Skeletal muscle satellite cell (primary cell): ENCODE measurements at regions not wholly inside any gene's neighbourhood (a gene's known extent, or its start where the extent isn't known, plus 50 kb on each side); places are given as distances from the start of the nearest gene placed in this dataset.
A peak's percentile ranks its signal among the peaks of the same experiment; 100 is the strongest.
"Not testable (repeated sequence)": the region's sequence is repeated elsewhere in the genome, so short reads cannot be mapped to it uniquely, and the experiment has no call there.

Source experiments
- H3K27me3 ChIP-seq: 2 replicates; pipeline ENCODE4 v1.7.0; 2013; ENCODE audit warnings: low read length; ENCODE audit not compliant: control insufficient read depth, insufficient read depth
- H3K36me3 ChIP-seq: 2 replicates; pipeline ENCODE4 v1.7.0; 2013; ENCODE audit warnings: mild to moderate bottlenecking, control low read depth, low read length; ENCODE audit not compliant: insufficient read depth
- H3K4me1 ChIP-seq: 2 replicates; pipeline ENCODE4 v1.7.0; 2013; ENCODE audit warnings: low read length; ENCODE audit not compliant: control insufficient read depth, insufficient read depth
- H3K4me2 ChIP-seq: 2 replicates; pipeline ENCODE4 v1.7.0; 2013; ENCODE audit warnings: mild to moderate bottlenecking, low read length
- H3K4me3 ChIP-seq: 2 replicates; pipeline ENCODE4 v1.7.0; 2013; ENCODE audit warnings: low read length
- H3K9ac ChIP-seq: 2 replicates; pipeline ENCODE4 v1.7.0; 2013; ENCODE audit warnings: mild to moderate bottlenecking, low read depth, low read length, moderate library complexity
- H3K9me3 ChIP-seq: replicated peaks from 2 replicates; pipeline ENCODE4 v1.7.0; 2013; ENCODE audit warnings: mild to moderate bottlenecking, control low read depth, low read length

GRCh38 chr13:44651209-44651608 is 75.1 kb upstream of the TSC22D1 start:
- Histone ChIP-seq H3K9me3 (no peaks in the 10 kb centered on the region), H3K4me1 (peaks cover 4% of the 10 kb centered on the region), H3K27me3 (no peaks in the 10 kb centered on the region), H3K4me3 (no peak overlapping the region), H3K36me3 (no peaks in the 10 kb centered on the region), H3K4me2 (no peak overlapping the region), H3K9ac (no peak overlapping the region)

- Histone ChIP-seq H3K4me1 (peaks cover 4% of the 10 kb centered on the region), H3K9me3 (no peaks in the 10 kb centered on the region), H3K4me3 (no peak overlapping the region), H3K9ac (no peak overlapping the region), H3K4me2 (no peak overlapping the region), H3K27me3 (no peaks in the 10 kb centered on the region), H3K36me3 (no peaks in the 10 kb centered on the region)
Observed at GRCh38 chr13:44649834-44650233, 73.7 kb upstream of the TSC22D1 start.

DNA sequence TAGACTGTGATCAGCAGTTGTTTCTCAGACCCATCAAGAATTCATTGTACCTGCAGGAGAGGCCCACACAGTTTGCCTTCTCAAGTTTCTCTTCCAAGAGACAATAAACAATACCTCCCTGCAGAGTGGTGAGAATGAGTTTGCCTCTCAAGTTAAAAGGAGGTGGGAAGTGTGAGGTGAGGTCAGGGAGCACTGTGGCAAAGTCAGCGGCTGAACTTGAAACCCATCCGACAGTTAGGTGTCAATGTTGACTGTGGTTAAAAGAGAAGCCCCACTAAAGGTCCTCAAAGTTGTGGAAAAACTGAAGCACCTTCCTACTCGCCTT is 72.9 kb upstream of the TSC22D1 start:
- Histone ChIP-seq H3K9me3 (no peaks in the 10 kb centered on the region), H3K9ac (no peak overlapping the region), H3K27me3 (no peaks in the 10 kb centered on the region), H3K36me3 (no peaks in the 10 kb centered on the region), H3K4me1 (peaks cover 4% of the 10 kb centered on the region), H3K4me3 (no peak overlapping the region), H3K4me2 (no peak overlapping the region)

GRCh38 chr13:44648392-44649103 is 72.4 kb upstream of the TSC22D1 start:
- Histone ChIP-seq H3K4me2 (no peak overlapping the region), H3K9me3 (no peaks in the 10 kb centered on the region), H3K4me3 (no peak overlapping the region), H3K4me1 (peaks cover 4% of the 10 kb centered on the region), H3K36me3 (no peaks in the 10 kb centered on the region), H3K27me3 (no peaks in the 10 kb centered on the region), H3K9ac (no peak overlapping the region)

GRCh38 chr13:44647560-44647959 is 71.4 kb upstream of the TSC22D1 start:
- H3K4me1 ChIP-seq, H3K4me2 ChIP-seq, H3K27me3 ChIP-seq, H3K9me3 ChIP-seq, H3K9ac ChIP-seq, H3K36me3 ChIP-seq, H3K4me3 ChIP-seq: not testable (repeated sequence)

DNA sequence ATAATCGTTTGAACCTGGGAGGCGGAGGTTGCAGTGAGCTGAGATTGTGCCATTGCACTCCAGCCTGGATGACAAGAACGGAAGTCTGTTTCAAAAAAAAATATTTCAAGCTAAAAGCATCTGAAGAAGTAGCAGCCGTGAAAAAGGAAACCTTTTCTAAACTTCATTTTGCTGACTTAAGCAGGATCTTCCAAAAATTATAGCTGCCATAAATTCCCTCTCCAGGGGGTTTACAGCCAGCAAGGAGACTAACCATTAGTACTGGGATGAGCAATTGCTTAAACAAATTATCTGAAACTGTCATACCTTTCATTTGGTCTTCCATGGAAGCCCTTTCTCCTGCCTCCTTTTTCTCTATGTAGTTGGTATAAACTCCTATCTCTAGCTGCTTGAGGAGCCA is 69.9 kb upstream of the TSC22D1 start:
- Histone ChIP-seq H3K36me3 (no peaks in the 10 kb centered on the region), H3K9me3 (no peaks in the 10 kb centered on the region), H3K4me3 (no peak overlapping the region), H3K4me1 (no peaks in the 10 kb centered on the region), H3K9ac (no peak overlapping the region), H3K27me3 (no peaks in the 10 kb centered on the region), H3K4me2 (no peak overlapping the region)

DNA sequence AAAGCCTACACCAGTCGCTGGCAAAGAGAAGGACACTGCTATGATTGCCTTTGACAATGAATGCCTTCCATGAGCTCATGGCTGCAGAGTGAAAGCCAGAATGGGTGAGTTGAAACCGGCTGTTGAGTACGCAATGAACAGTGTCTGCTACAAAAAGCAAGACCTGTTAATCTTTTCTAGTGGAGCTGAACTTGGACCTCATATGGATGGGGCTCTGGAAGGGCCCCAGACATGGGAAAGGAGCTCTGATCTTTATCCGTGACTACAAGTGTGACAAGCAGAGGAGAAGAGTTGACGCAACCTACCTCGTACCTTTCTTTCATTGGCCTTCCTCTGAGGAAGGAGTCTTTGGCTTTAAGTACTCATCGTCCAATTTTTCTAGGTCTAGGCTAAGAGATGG is 67.1 kb upstream of the TSC22D1 start:
- H3K36me3 ChIP-seq, result no peaks in the 10 kb centered on the region
- no peaks in the 10 kb centered on the region for H3K27me3 ChIP-seq
- no peaks in the 10 kb centered on the region for H3K9me3 ChIP-seq
- H3K4me2 ChIP-seq, result no peak overlapping the region
- H3K9ac ChIP-seq, result no peak overlapping the region
- no peak overlapping the region for H3K4me3 ChIP-seq
- no peaks in the 10 kb centered on the region for H3K4me1 ChIP-seq

- Histone ChIP-seq H3K36me3 (no peaks in the 10 kb centered on the region), H3K9ac (no peak overlapping the region), H3K4me2 (no peak overlapping the region), H3K27me3 (no peaks in the 10 kb centered on the region), H3K9me3 (no peaks in the 10 kb centered on the region), H3K4me3 (no peak overlapping the region), H3K4me1 (no peaks in the 10 kb centered on the region)
Observed at GRCh38 chr13:44637581-44637980, 61.5 kb upstream of the TSC22D1 start.

- Histone ChIP-seq H3K9me3 (no peaks in the 10 kb centered on the region), H3K9ac (peak overlapping the region; percentile 2), H3K27me3 (no peaks in the 10 kb centered on the region), H3K4me3 (no peak overlapping the region), H3K36me3 (no peaks in the 10 kb centered on the region), H3K4me1 (peaks cover 25% of the 10 kb centered on the region), H3K4me2 (no peak overlapping the region)
Observed at GRCh38 chr13:44629465-44630183, 53.5 kb upstream of the TSC22D1 start.

DNA sequence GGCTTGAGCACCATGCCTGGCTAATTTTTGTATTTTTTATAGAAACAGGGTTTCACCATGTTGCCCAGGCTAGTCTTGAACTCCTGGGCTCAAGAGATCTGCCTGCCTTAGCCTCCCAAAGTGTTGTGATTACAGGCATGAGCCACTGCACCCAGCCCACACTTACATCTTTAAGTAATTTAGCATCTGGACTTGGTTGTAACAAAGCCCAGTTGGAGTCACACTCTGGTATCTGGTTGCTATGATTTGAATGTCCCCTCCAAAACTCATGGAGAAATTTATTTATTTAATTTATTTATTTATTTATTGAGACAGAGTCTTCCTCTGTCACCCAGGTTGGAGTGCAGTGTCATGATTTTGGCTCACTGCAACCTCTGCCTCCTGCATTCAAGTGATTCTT is 52.7 kb upstream of the TSC22D1 start:
- H3K4me2 ChIP-seq, result not testable (repeated sequence)

GRCh38 chr13:44627441-44627840 is 51.3 kb upstream of the TSC22D1 start:
- H3K4me1 ChIP-seq, result peaks cover 25% of the 10 kb centered on the region

More for the DNA sequence above, 52.7 kb upstream of the TSC22D1 start:
- not testable (repeated sequence) for H3K9ac ChIP-seq, H3K4me3 ChIP-seq, H3K27me3 ChIP-seq, H3K9me3 ChIP-seq, H3K36me3 ChIP-seq
- H3K4me1 ChIP-seq, result peaks cover 25% of the 10 kb centered on the region

DNA sequence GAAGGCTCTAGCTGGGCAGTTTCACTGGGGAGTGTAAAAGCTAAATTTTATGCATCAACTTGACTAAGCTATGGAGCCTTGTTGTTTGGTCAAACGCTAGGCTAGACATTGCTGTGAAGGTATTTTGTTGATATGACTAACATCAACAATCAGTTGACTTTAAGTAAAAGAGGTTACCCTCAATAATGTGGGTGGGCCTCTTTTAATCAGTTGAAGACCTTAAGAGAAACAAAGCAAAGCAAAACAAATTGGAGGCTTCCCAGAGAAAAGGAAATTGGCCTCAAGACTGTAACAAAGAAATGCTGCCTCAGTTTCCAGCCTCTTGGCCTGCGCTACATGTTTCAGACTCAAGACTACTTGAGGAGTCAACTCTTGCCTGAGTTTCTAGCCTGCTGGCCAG is 50.0 kb upstream of the TSC22D1 start:
- no peaks in the 10 kb centered on the region for H3K9me3 ChIP-seq
- no peak overlapping the region for H3K4me2 ChIP-seq
- no peaks in the 10 kb centered on the region for H3K27me3 ChIP-seq
- peaks cover 25% of the 10 kb centered on the region for H3K4me1 ChIP-seq
- H3K4me3 ChIP-seq, result no peak overlapping the region
- no peak overlapping the region for H3K9ac ChIP-seq
- H3K36me3 ChIP-seq, result no peaks in the 10 kb centered on the region

More at GRCh38 chr13:44627441-44627840, 51.3 kb upstream of the TSC22D1 start:
- Histone ChIP-seq H3K4me3 (no peak overlapping the region), H3K4me2 (no peak overlapping the region), H3K36me3 (no peaks in the 10 kb centered on the region), H3K9ac (no peak overlapping the region), H3K9me3 (no peaks in the 10 kb centered on the region), H3K27me3 (no peaks in the 10 kb centered on the region)
